ENCODE measurements at regions not wholly inside any gene's neighbourhood (a gene's known extent, or its start where the extent isn't known, plus 50 kb on each side); places are given as distances from the start of the nearest gene placed in this dataset.

GRCh38 chr18:8514409-8514808 lies 94.8 kb upstream of the RAB12 start:
- TF ChIP-seq PATZ1 (CRISPR knock-in tag; IDR thresholded peaks at IDR 0.05) (no peak), ZXDC (CRISPR knock-in tag; IDR thresholded peaks at IDR 0.05) (no peak), MNT (IDR thresholded peaks at IDR 0.05) (no peak), THRA (CRISPR knock-in tag; IDR thresholded peaks at IDR 0.05; ENCODE audit: borderline replicate concordance) (no peak), BRF2 (CRISPR knock-in tag; IDR thresholded peaks at IDR 0.05) (no peak), AKAP8 (CRISPR knock-in tag; IDR thresholded peaks at IDR 0.05) (no peak), ZNF441 (CRISPR knock-in tag; IDR thresholded peaks at IDR 0.05; ENCODE audit: borderline replicate concordance) (no peak), NCOA1 (CRISPR knock-in tag; IDR thresholded peaks at IDR 0.05) (no peak)

Measured in HepG2 (cell line).